GM23338 (cell line): ENCODE measurements at regions not wholly inside any gene's neighbourhood (a gene's known extent, or its start where the extent isn't known, plus 50 kb on each side); places are given as distances from the start of the nearest gene placed in this dataset.

Experiments
- ATAC-seq: fragments of 200-7000 bp; cut with Tn5 transposase; 3 replicates; pipeline ENCODE4 v1.9.1; 2020
- DNase-seq: peaks from one replicate; pipeline ENCODE4 v3.0.0-alpha.2; 2015; ENCODE audit warnings: low spot score
- H2AFZ ChIP-seq: fragments of 200-600 bp; sonication (generic); 2 replicates; pipeline ENCODE4 v1.8.0; 2016; ENCODE audit warnings: antibody characterized with exemption, mild to moderate bottlenecking, moderate library complexity
- H3F3A ChIP-seq: fragments of 200-600 bp; sonication (generic); replicated peaks from 2 replicates; pipeline ENCODE4 v1.8.0; 2017; ENCODE audit warnings: antibody characterized with exemption, mixed run types, low read depth
- H3K27ac ChIP-seq: fragments of 200-600 bp; sonication (generic); 2 replicates; pipeline ENCODE4 v1.6.1; 2016; ENCODE audit warnings: low read depth
- H3K27me3 ChIP-seq: fragments of 200-600 bp; sonication (generic); 2 replicates; pipeline ENCODE4 v1.8.0; 2016; ENCODE audit warnings: mild to moderate bottlenecking, mixed run types, moderate library complexity; ENCODE audit not compliant: insufficient read depth
- H3K36me3 ChIP-seq: fragments of 200-600 bp; sonication (generic); 2 replicates; pipeline ENCODE4 v1.8.0; 2016; ENCODE audit warnings: mild to moderate bottlenecking; ENCODE audit not compliant: insufficient read depth
- H3K4me1 ChIP-seq: fragments of 200-600 bp; sonication (generic); 2 replicates; pipeline ENCODE4 v1.8.0; 2016; ENCODE audit warnings: mild to moderate bottlenecking, moderate library complexity; ENCODE audit not compliant: insufficient read depth
- H3K4me2 ChIP-seq: fragments of 200-600 bp; sonication (generic); 2 replicates; pipeline ENCODE4 v1.7.1; 2017; ENCODE audit warnings: mixed run types
- H3K4me3 ChIP-seq: fragments of 200-600 bp; sonication (generic); 2 replicates; pipeline ENCODE4 v1.6.1; 2016; ENCODE audit warnings: mixed run types
- H3K79me2 ChIP-seq: fragments of 200-600 bp; sonication (generic); replicated peaks from 2 replicates; pipeline ENCODE4 v1.8.0; 2017; ENCODE audit warnings: mild to moderate bottlenecking; ENCODE audit not compliant: insufficient read depth
- H3K9me2 ChIP-seq: fragments of 200-600 bp; sonication (generic); 2 replicates; pipeline ENCODE4 v1.8.0; 2017; ENCODE audit not compliant: insufficient read depth
- H4K20me1 ChIP-seq: fragments of 200-600 bp; sonication (generic); replicated peaks from 2 replicates; pipeline ENCODE4 v1.8.0; 2017; ENCODE audit warnings: mild to moderate bottlenecking; ENCODE audit not compliant: insufficient read depth
- H3K27ac Mint-ChIP-seq: 2 replicates; pipeline ENCODE4 v1.8.0; 2020; ENCODE audit warnings: inconsistent platforms, mild to moderate bottlenecking, moderate library complexity, mixed read lengths
- H3K27me3 Mint-ChIP-seq: 3 replicates; pipeline ENCODE4 v1.8.0; 2022; ENCODE audit warnings: low read depth, mild to moderate bottlenecking, moderate library complexity, mixed read lengths, inconsistent platforms; ENCODE audit not compliant: insufficient read depth, poor library complexity
- H3K36me3 Mint-ChIP-seq: 3 replicates; pipeline ENCODE4 v1.8.0; 2021; ENCODE audit warnings: low read depth, mild to moderate bottlenecking, inconsistent platforms, moderate library complexity, mixed read lengths
- H3K4me1 Mint-ChIP-seq: 3 replicates; pipeline ENCODE4 v1.8.0; 2020; ENCODE audit warnings: mild to moderate bottlenecking, inconsistent platforms, mixed read lengths
- H3K4me3 Mint-ChIP-seq: 3 replicates; pipeline ENCODE4 v1.8.0; 2021; ENCODE audit warnings: moderate library complexity, mild to moderate bottlenecking, inconsistent platforms, mixed read lengths
- H3K9me3 Mint-ChIP-seq: 3 replicates; pipeline ENCODE4 v1.8.0; 2020; ENCODE audit warnings: moderate library complexity, mild to moderate bottlenecking, inconsistent platforms, mixed read lengths
- CREB1 ChIP-seq: fragments of 250-450 bp; sonication (Bioruptor Pico); IDR thresholded peaks from 2 replicates; pipeline ENCODE4 v1.5.0; 2020; ENCODE audit warnings: low read depth, mild to moderate bottlenecking, moderate library complexity
- EZH2 ChIP-seq: fragments of 200-600 bp; sonication (generic); IDR thresholded peaks from one replicate; pipeline ENCODE4 v1.8.0; 2017; ENCODE audit warnings: antibody characterized with exemption, mild to moderate bottlenecking, low read depth; ENCODE audit not compliant: unreplicated experiment
- EZH2phosphoT487 ChIP-seq: fragments of 200-600 bp; sonication (generic); IDR thresholded peaks from one replicate; pipeline ENCODE4 v1.8.1; 2018; ENCODE audit warnings: antibody characterized with exemption; ENCODE audit not compliant: unreplicated experiment
- JUNB ChIP-seq: IDR thresholded peaks from one replicate; pipeline ENCODE4 v1.6.1; 2016; ENCODE audit warnings: antibody characterized with exemption; ENCODE audit not compliant: unreplicated experiment
- NANOG ChIP-seq: IDR thresholded peaks from 2 replicates; pipeline ENCODE4 v1.6.1; 2016; ENCODE audit warnings: antibody characterized with exemption, borderline replicate concordance
- POLR2AphosphoS5 ChIP-seq: IDR thresholded peaks from 2 replicates; pipeline ENCODE4 v1.6.1; 2016; ENCODE audit warnings: antibody characterized with exemption, low read depth
- ZNF114 ChIP-seq: fragments of 250-450 bp; sonication (Bioruptor Pico); IDR thresholded peaks from 2 replicates; pipeline ENCODE4 v1.5.0; 2020; ENCODE audit warnings: mild to moderate bottlenecking, moderate library complexity
- ZNF331 ChIP-seq: fragments of 250-450 bp; sonication (Bioruptor Pico); IDR thresholded peaks from 2 replicates; pipeline ENCODE4 v1.5.0; 2020; ENCODE audit warnings: low read depth, mild to moderate bottlenecking, moderate library complexity
- TF ChIP-seq, protein P1 (sequence below): fragments of 250-450 bp; sonication (Bioruptor Pico); IDR thresholded peaks from 2 replicates; pipeline ENCODE4 v1.5.0; 2020; ENCODE audit warnings: mild to moderate bottlenecking, moderate library complexity
- TF ChIP-seq, protein P2 (sequence below): IDR thresholded peaks from one replicate; pipeline ENCODE4 v1.6.1; 2018; ENCODE audit warnings: antibody characterized with exemption; ENCODE audit not compliant: unreplicated experiment
- TF ChIP-seq, protein P3 (sequence below), 2 experiments: fragments of 200-600 bp in 1 of 2; sonication (generic) in 1 of 2; conservative IDR thresholded peaks; 2 replicates each; pipeline versions ENCODE4 v1.5.1 to v1.6.1; 2016 to 2017; ENCODE audit warnings: antibody characterized with exemption in 2 of 2, low read depth in 2 of 2, mild to moderate bottlenecking in 2 of 2, moderate library complexity in 1 of 2
- TF ChIP-seq, protein P4 (sequence below): IDR thresholded peaks from 2 replicates; pipeline ENCODE4 v1.6.1; 2016; ENCODE audit warnings: antibody characterized with exemption

DNA sequence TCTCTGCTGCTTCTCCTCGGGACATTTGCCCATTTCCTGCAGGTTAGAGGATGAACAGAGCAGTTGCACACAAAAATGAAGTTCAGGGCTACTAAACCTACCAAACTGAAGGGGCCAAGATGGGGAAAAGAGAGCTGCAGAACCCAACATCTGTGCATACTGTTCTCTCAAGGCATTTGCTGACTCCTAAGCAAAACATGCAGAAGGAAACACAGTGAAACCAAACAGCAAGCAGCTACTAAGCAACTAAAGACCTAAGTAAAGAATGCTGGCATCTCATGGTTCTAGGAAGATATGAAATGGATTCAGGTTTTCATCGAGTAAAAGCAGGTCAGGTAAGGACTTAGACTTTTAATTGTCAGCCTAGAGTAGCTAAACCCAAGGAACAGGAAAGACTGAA is 111.9 kb upstream of the SYT4 start (continued):
- TF ChIP-seq, protein P1, sequence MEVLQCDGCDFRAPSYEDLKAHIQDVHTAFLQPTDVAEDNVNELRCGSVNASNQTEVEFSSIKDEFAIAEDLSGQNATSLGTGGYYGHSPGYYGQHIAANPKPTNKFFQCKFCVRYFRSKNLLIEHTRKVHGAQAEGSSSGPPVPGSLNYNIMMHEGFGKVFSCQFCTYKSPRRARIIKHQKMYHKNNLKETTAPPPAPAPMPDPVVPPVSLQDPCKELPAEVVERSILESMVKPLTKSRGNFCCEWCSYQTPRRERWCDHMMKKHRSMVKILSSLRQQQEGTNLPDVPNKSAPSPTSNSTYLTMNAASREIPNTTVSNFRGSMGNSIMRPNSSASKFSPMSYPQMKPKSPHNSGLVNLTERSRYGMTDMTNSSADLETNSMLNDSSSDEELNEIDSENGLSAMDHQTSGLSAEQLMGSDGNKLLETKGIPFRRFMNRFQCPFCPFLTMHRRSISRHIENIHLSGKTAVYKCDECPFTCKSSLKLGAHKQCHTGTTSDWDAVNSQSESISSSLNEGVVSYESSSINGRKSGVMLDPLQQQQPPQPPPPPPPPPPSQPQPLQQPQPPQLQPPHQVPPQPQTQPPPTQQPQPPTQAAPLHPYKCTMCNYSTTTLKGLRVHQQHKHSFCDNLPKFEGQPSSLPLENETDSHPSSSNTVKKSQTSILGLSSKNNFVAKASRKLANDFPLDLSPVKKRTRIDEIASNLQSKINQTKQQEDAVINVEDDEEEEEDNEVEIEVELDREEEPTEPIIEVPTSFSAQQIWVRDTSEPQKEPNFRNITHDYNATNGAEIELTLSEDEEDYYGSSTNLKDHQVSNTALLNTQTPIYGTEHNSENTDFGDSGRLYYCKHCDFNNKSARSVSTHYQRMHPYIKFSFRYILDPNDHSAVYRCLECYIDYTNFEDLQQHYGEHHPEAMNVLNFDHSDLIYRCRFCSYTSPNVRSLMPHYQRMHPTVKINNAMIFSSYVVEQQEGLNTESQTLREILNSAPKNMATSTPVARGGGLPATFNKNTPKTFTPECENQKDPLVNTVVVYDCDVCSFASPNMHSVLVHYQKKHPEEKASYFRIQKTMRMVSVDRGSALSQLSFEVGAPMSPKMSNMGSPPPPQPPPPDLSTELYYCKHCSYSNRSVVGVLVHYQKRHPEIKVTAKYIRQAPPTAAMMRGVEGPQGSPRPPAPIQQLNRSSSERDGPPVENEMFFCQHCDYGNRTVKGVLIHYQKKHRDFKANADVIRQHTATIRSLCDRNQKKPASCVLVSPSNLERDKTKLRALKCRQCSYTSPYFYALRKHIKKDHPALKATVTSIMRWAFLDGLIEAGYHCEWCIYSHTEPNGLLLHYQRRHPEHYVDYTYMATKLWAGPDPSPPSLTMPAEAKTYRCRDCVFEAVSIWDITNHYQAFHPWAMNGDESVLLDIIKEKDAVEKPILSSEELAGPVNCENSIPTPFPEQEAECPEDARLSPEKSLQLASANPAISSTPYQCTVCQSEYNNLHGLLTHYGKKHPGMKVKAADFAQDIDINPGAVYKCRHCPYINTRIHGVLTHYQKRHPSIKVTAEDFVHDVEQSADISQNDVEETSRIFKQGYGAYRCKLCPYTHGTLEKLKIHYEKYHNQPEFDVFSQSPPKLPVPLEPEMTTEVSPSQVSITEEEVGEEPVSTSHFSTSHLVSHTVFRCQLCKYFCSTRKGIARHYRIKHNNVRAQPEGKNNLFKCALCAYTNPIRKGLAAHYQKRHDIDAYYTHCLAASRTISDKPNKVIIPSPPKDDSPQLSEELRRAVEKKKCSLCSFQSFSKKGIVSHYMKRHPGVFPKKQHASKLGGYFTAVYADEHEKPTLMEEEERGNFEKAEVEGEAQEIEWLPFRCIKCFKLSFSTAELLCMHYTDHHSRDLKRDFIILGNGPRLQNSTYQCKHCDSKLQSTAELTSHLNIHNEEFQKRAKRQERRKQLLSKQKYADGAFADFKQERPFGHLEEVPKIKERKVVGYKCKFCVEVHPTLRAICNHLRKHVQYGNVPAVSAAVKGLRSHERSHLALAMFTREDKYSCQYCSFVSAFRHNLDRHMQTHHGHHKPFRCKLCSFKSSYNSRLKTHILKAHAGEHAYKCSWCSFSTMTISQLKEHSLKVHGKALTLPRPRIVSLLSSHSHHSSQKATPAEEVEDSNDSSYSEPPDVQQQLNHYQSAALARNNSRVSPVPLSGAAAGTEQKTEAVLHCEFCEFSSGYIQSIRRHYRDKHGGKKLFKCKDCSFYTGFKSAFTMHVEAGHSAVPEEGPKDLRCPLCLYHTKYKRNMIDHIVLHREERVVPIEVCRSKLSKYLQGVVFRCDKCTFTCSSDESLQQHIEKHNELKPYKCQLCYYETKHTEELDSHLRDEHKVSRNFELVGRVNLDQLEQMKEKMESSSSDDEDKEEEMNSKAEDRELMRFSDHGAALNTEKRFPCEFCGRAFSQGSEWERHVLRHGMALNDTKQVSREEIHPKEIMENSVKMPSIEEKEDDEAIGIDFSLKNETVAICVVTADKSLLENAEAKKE (CRISPR knock-in tag) = no peak
- TF ChIP-seq CREB1 = no peak
- no peak for TF ChIP-seq JUNB
- TF ChIP-seq, protein P2, sequence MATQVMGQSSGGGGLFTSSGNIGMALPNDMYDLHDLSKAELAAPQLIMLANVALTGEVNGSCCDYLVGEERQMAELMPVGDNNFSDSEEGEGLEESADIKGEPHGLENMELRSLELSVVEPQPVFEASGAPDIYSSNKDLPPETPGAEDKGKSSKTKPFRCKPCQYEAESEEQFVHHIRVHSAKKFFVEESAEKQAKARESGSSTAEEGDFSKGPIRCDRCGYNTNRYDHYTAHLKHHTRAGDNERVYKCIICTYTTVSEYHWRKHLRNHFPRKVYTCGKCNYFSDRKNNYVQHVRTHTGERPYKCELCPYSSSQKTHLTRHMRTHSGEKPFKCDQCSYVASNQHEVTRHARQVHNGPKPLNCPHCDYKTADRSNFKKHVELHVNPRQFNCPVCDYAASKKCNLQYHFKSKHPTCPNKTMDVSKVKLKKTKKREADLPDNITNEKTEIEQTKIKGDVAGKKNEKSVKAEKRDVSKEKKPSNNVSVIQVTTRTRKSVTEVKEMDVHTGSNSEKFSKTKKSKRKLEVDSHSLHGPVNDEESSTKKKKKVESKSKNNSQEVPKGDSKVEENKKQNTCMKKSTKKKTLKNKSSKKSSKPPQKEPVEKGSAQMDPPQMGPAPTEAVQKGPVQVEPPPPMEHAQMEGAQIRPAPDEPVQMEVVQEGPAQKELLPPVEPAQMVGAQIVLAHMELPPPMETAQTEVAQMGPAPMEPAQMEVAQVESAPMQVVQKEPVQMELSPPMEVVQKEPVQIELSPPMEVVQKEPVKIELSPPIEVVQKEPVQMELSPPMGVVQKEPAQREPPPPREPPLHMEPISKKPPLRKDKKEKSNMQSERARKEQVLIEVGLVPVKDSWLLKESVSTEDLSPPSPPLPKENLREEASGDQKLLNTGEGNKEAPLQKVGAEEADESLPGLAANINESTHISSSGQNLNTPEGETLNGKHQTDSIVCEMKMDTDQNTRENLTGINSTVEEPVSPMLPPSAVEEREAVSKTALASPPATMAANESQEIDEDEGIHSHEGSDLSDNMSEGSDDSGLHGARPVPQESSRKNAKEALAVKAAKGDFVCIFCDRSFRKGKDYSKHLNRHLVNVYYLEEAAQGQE = no peak

DNA sequence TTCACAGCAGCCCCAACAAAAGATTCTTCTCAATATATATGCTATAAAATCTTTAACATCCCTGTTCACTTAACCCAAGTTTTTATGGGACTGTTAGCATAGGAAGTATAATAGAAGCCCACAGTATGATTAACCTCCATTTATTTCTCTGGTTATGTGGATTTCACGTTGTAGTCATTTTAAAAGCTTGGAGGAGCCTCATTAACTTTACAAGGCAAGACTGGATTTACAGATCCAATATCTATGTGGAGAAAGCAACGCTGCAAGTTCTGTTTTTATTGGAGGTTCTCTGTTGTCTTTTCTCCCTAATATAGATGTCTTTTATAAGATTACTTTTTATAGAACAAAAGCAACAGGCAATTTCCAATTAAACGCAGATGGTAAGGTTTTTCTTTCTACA is 114.9 kb upstream of the SYT4 start:
- H4K20me1 ChIP-seq = no peaks in the 10 kb centered on the region
- no peaks in the 10 kb centered on the region for H3K27me3 ChIP-seq
- Mint-ChIP-seq H3K36me3 (no peaks in the 10 kb centered on the region), H3K4me3 (no peak overlapping the region), H3K27me3 (no peaks in the 10 kb centered on the region), H3K4me1 (peaks cover 5% of the 10 kb centered on the region), H3K27ac (no peak overlapping the region), H3K9me3 (no peaks in the 10 kb centered on the region)
- H3K27ac ChIP-seq = no peak overlapping the region
- H3K9me2 ChIP-seq = no peaks in the 10 kb centered on the region
- no peaks in the 10 kb centered on the region for H3K79me2 ChIP-seq
- ATAC-seq (no peak), DNase-seq (no peak)
- no peak overlapping the region for H3K4me2 ChIP-seq
- no peak overlapping the region for H3K4me3 ChIP-seq
- no peaks in the 10 kb centered on the region for H3K4me1 ChIP-seq
- no peak overlapping the region for H2AFZ ChIP-seq
- no peaks in the 10 kb centered on the region for H3K36me3 ChIP-seq
- H3F3A ChIP-seq = no peaks in the 10 kb centered on the region
- TF ChIP-seq, protein P3, sequence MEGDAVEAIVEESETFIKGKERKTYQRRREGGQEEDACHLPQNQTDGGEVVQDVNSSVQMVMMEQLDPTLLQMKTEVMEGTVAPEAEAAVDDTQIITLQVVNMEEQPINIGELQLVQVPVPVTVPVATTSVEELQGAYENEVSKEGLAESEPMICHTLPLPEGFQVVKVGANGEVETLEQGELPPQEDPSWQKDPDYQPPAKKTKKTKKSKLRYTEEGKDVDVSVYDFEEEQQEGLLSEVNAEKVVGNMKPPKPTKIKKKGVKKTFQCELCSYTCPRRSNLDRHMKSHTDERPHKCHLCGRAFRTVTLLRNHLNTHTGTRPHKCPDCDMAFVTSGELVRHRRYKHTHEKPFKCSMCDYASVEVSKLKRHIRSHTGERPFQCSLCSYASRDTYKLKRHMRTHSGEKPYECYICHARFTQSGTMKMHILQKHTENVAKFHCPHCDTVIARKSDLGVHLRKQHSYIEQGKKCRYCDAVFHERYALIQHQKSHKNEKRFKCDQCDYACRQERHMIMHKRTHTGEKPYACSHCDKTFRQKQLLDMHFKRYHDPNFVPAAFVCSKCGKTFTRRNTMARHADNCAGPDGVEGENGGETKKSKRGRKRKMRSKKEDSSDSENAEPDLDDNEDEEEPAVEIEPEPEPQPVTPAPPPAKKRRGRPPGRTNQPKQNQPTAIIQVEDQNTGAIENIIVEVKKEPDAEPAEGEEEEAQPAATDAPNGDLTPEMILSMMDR (conservative IDR thresholded peaks at IDR 0.05; ENCODE audit: low read depth in 2 of 2) = no peak
- TF ChIP-seq JUNB (no peak), NANOG (no peak), EZH2 (no peak), ZNF114 (no peak), CREB1 (no peak), POLR2AphosphoS5 (no peak), ZNF331 (no peak), EZH2phosphoT487 (no peak)
- TF ChIP-seq, protein P4, sequence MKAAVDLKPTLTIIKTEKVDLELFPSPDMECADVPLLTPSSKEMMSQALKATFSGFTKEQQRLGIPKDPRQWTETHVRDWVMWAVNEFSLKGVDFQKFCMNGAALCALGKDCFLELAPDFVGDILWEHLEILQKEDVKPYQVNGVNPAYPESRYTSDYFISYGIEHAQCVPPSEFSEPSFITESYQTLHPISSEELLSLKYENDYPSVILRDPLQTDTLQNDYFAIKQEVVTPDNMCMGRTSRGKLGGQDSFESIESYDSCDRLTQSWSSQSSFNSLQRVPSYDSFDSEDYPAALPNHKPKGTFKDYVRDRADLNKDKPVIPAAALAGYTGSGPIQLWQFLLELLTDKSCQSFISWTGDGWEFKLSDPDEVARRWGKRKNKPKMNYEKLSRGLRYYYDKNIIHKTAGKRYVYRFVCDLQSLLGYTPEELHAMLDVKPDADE = no peak
